IPS-NIHi7 (cell line): ENCODE measurements at regions not wholly inside any gene's neighbourhood (a gene's known extent, or its start where the extent isn't known, plus 50 kb on each side); places are given as distances from the start of the nearest gene placed in this dataset.

Source experiments
- DNase-seq: peaks from one replicate; pipeline ENCODE4 v3.0.0; 2012; ENCODE audit warnings: mixed read lengths; ENCODE audit errors: extremely low spot score

DNA sequence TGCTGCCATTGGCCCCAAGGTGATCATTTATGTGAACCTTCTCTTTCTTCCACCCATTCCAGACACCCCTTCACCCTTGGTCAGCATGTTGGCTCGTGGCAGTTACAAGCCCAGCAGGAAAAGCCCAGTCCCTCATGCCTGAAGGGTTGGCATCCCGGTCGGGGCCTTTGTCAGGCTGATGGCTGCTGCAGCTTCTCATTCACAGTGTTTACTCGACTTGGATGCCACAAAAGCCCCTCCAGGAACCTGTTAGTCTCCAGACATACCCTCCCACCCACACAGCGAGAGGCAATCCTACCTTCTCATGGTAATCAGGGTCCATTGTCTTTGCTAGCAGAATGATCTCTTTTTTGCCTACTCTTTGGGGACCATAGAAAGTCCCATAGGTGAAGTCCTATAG lies 200.8 kb upstream of the PFKP start:
- DNase-seq, result peak; percentile 46

GRCh38 chr10:2861632-2862210 lies 205.6 kb upstream of the PFKP start:
- no peak for DNase-seq

DNA sequence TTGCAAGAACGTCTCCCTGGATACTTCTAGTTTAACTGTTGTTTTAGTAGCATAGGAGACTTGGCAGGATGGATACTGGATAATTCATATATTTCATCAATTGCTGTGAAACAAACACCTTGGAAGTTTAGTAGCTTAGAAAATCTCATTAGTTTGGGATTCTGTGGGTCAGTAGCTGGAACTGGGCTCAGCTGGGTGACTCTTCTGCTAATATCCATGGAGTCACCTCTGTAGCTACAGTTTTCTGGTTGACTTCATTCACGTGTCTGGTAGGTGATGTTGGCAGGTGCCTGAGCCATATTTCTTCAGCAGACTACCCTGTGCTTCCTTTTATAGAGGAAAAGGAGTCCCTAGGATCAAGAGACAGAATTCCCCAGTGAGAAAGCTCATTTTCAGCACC lies 208.9 kb upstream of the PFKP start:
- no peak for DNase-seq

- no peak for DNase-seq
Measured at GRCh38 chr10:2856598-2856997, 210.8 kb upstream of the PFKP start.

DNA sequence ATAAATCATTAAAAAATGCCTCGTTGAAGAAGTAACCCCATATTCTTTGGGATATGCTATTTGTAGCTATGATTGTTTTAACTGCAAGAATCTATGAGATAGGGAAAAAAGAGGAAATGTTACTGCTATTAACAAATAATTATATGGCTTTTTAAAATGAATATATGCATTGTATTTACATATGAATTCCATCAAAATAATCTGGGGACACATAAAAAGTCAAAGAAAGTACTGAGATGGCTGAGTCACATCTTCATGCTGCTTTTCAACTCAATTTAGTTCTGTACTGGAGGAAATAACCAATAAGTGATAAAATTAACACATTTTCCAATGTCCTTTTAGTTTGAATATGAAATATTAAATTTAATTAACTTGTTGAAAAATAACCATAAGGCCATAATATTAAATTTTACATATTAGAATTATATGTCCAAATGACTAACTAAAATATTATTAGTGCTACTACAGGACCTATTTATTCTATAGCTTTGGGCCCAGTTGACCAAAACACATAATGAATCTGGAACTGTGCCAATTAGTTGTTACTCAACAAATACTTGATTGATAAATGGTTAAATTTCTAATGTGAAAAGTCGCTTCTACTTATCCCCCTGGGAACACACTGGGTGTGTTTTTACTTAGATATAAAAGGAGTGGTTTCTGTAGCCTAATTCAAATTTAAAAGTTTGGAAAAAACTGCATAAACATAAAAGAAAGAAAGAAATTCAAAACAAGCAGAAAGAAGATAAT lies 214.6 kb upstream of the PFKP start:
- DNase-seq, result no peak

DNA sequence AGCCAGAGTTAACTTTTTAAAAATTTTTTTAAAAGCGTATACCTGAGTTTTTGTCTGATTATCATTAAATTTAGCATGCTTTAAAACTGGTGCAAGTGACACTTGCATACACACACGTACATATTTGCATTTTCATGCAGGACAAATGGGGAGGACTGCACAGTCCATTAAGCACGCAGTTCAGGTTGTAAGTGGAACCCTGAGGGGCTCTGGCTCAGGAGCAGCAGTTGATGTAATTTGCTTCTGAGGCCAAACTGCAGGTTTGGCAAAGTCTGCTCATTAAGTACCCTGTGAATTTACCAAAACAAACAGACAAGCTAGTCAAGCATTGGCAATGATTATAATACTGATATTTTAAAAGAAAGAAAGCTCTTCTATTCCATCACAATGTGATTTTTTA lies 215.8 kb upstream of the PFKP start:
- no peak for DNase-seq

- DNase-seq, result no peak
Measured at GRCh38 chr10:2850202-2850601, 217.1 kb upstream of the PFKP start.

GRCh38 chr10:2844925-2845324 lies 222.4 kb upstream of the PFKP start:
- DNase-seq, result no peak

DNA sequence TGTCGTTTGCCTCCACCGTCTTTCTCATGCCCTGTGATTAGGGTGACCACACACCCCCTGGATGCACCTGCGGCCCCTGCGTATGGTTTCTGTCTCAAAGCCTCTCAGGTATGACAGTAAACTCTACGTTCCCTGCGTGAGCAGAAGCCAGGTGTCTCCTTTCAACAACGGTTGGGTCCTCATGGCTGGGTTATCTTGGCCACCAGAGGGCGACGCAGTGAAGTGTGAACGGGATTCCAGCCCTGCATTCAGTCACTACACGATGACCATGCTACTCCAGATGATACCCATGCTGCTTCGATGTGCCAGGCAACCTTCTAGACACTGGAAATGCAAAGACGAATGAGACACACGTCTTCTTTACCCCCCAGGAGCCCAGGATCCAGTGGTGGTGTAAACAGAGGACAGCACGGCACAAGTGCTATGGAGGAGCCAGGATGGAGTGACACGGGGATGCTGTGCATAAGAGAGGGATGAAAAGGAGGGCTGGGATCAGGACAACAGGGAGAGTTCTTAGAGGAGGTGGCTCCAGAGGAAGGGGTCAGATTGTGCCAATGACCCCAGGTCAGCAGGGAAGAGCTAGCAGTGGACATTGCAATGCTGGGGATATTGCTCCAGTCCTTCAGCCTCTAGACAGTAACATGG lies 228.1 kb upstream of the PFKP start:
- peak; percentile 80 for DNase-seq

- DNase-seq, result no peak
Measured at GRCh38 chr10:2837674-2838073, 229.7 kb upstream of the PFKP start.

GRCh38 chr10:2836921-2837662 lies 230.3 kb upstream of the PFKP start:
- DNase-seq, result no peak

GRCh38 chr10:2834214-2834613 lies 233.1 kb upstream of the PFKP start:
- no peak for DNase-seq

DNA sequence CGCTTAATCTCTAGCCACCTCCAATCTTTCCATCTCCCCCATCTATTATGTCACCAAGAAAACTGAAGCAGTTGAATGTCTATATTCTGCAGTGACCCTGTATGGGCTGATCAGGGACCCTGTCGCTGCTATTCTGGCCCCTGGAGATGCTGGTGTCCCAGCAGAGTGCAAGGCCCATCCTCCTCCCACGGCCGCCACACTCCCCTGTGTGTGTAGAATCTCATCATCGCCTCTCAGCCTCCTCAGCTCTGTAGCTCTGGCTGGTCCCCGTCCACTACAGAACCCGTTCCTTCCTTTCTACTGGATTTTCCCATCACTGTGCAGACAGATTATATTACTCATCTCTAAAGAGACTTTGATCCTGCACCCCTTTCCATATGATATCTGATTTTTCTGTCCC lies 235.8 kb upstream of the PFKP start:
- no peak for DNase-seq

- no peak for DNase-seq
Measured at GRCh38 chr10:2828741-2829140, 238.6 kb upstream of the PFKP start.

- no peak for DNase-seq
Measured at GRCh38 chr10:2826675-2827074, 240.7 kb upstream of the PFKP start.

- DNase-seq, result no peak
Measured at GRCh38 chr10:2825841-2826240, 241.5 kb upstream of the PFKP start.

DNA sequence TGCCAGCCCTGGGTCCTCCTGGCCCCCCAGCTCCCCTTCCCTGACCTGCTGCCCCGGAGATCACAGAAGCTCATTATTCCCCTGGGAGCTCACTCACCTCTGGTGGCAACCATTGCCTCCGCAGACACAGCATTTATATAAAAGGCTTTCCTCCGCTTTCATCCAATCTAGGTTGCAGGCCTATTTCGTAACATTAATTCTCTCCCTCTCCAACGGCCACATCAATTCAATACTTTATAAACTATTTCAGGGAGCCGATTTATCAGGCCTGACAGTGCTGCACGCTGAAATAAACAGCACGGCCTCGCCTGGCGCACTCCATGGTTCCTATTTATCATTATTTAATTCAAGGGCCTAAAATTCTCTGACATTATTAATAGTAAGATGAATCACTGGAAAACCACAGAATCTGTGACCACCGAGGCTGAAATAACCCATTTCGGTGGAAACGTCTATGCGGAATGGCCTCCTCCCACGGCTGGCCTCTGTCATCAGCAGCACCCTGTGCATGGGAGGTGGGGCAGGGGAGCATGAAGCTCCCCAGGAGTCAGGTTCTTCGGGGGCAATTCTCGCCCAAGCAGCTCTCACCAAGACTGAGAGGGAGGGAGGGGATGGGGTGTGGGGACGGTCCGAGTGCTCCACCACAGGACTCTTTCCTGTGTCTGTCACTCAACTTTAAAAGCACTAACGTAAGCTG lies 249.3 kb upstream of the PFKP start:
- DNase-seq, result no peak

- DNase-seq, result no peak
Measured at GRCh38 chr10:2813693-2814092, 253.7 kb upstream of the PFKP start.

DNA sequence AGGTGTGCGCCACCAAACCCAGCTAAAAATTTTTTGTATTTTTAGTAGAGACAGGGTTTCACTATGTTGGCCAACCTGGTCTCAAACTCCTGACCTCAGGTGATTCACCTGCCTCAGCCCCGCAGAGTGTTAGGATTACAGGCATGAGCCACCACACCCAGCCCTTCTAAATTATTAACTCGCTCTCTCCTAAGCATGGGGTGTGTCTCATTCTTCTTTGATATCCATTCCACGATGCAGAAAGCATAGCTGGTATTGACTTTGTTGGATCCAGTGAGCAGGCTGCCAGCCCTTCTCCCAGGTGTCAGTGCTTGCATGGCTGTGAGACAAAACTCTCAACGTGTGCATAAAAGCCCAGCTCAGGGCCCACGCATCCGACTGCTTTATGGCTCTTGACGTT lies 254.1 kb upstream of the PFKP start:
- no peak for DNase-seq

DNA sequence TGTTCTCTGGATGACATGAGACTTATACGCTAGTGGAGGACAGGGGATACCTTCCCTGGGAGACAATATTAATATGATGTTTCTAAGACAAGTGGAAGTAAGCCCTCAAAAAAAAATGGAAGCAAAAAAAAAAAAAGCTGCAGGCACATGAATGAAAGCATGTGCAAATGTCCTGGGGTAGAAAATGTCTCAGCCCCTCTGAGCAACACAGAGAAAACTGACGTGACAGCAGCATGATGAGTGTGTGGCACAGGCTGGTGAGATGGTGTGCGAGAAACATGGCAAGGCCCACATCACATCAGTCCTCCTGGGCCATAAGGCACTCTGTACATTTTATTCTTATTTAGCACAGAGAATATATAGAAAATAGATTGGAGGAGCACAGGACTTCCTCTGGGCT lies 254.7 kb upstream of the PFKP start:
- no peak for DNase-seq

- no peak for DNase-seq
Measured at GRCh38 chr10:2800178-2800577, 267.2 kb upstream of the PFKP start.
